ENCODE measurements at regions not wholly inside any gene's neighbourhood (a gene's known extent, or its start where the extent isn't known, plus 50 kb on each side); places are given as distances from the start of the nearest gene placed in this dataset.

- BruUV-seq (replicated peaks): no TSS peak
- intact Hi-C loops (cut with micrococcal nuclease; ENCODE audit: unreplicated experiment): no loop called here
- no peak for TF ChIP-seq CTCF (IDR thresholded peaks at IDR 0.05; ENCODE audit: insufficient read depth in 1 of 2, low read depth in 1 of 2, low read length in 1 of 2, severe bottlenecking in 1 of 2, unreplicated experiment in 1 of 2)
- H3K4me1 ChIP-seq: no peaks in the 10 kb centered on the region
- no peak for DNase-seq
- H3K27ac Mint-ChIP-seq (ENCODE audit: unreplicated experiment): no peak overlapping the region
- no peaks in the 10 kb centered on the region for H3K36me3 ChIP-seq (ENCODE audit: control insufficient read depth, insufficient read depth, low read length)
- ChIA-PET CTCF (no interaction called here), POLR2A (no interaction called here)
- no peaks in the 10 kb centered on the region for H3K27me3 ChIP-seq (replicated peaks; ENCODE audit: control insufficient read depth, insufficient read depth, low read length)
- no peak overlapping the region for H3K4me3 Mint-ChIP-seq (ENCODE audit: unreplicated experiment)
- no peaks in the 10 kb centered on the region for H3K36me3 Mint-ChIP-seq (ENCODE audit: insufficient read depth, unreplicated experiment)
- H3K4me3 ChIP-seq (ENCODE audit: low read depth, low read length): no peak overlapping the region
- peaks cover 6% of the 10 kb centered on the region for H3K9me3 Mint-ChIP-seq (ENCODE audit: unreplicated experiment)
- H3K27me3 Mint-ChIP-seq (ENCODE audit: insufficient read depth, unreplicated experiment): no peaks in the 10 kb centered on the region
- no peaks in the 10 kb centered on the region for H3K9me3 ChIP-seq
- H3K4me1 Mint-ChIP-seq (ENCODE audit: low read depth, unreplicated experiment): no peaks in the 10 kb centered on the region
Observed at GRCh38 chr4:117678861-117679260, 355.4 kb upstream of the NDST3 start.

GRCh38 chr4:117691572-117692351 is 342.5 kb upstream of the NDST3 start:
- Mint-ChIP-seq H3K27ac (ENCODE audit: unreplicated experiment) (no peak overlapping the region), H3K36me3 (ENCODE audit: insufficient read depth, unreplicated experiment) (no peaks in the 10 kb centered on the region), H3K4me3 (ENCODE audit: unreplicated experiment) (no peak overlapping the region), H3K9me3 (ENCODE audit: unreplicated experiment) (no peaks in the 10 kb centered on the region), H3K4me1 (ENCODE audit: low read depth, unreplicated experiment) (no peaks in the 10 kb centered on the region), H3K27me3 (ENCODE audit: insufficient read depth, unreplicated experiment) (peaks cover 3% of the 10 kb centered on the region)
- intact Hi-C loops (cut with micrococcal nuclease; ENCODE audit: unreplicated experiment): loop anchor here (1.0 kb wide), 1 partner anchor 557 kb away; no protein-coding TSS in a partner anchor
- no peak for DNase-seq
- TF ChIP-seq CTCF (IDR thresholded peaks at IDR 0.05; ENCODE audit: insufficient read depth in 1 of 2, low read depth in 1 of 2, low read length in 1 of 2, severe bottlenecking in 1 of 2, unreplicated experiment in 1 of 2): no peak
- H3K4me3 ChIP-seq (ENCODE audit: low read depth, low read length): no peak overlapping the region
- ChIA-PET POLR2A (no interaction called here), CTCF (no interaction called here)
- H3K4me1 ChIP-seq: no peaks in the 10 kb centered on the region
- H3K27me3 ChIP-seq (replicated peaks; ENCODE audit: control insufficient read depth, insufficient read depth, low read length): no peaks in the 10 kb centered on the region
- no peaks in the 10 kb centered on the region for H3K36me3 ChIP-seq (ENCODE audit: control insufficient read depth, insufficient read depth, low read length)
- no TSS peak for BruUV-seq (replicated peaks)
- no peaks in the 10 kb centered on the region for H3K9me3 ChIP-seq

GRCh38 chr4:117692538-117692937 is 341.7 kb upstream of the NDST3 start:
- no peak overlapping the region for H3K27ac Mint-ChIP-seq (ENCODE audit: unreplicated experiment)
- no peaks in the 10 kb centered on the region for H3K36me3 ChIP-seq (ENCODE audit: control insufficient read depth, insufficient read depth, low read length)
- no peak overlapping the region for H3K4me3 Mint-ChIP-seq (ENCODE audit: unreplicated experiment)
- no TSS peak for BruUV-seq (replicated peaks)
- H3K4me1 ChIP-seq: no peaks in the 10 kb centered on the region
- no peaks in the 10 kb centered on the region for H3K4me1 Mint-ChIP-seq (ENCODE audit: low read depth, unreplicated experiment)
- no peak for TF ChIP-seq CTCF (IDR thresholded peaks at IDR 0.05; ENCODE audit: insufficient read depth in 1 of 2, low read depth in 1 of 2, low read length in 1 of 2, severe bottlenecking in 1 of 2, unreplicated experiment in 1 of 2)
- ChIA-PET POLR2A (no interaction called here), CTCF (interaction anchor here (0.6 kb wide), 1 partner anchor 244 kb away, joined by 4 read pairs; no protein-coding TSS in a partner anchor)
- intact Hi-C loops (cut with micrococcal nuclease; ENCODE audit: unreplicated experiment): loop anchor here (1.0 kb wide), 1 partner anchor 558 kb away; no protein-coding TSS in a partner anchor
- no peak overlapping the region for H3K4me3 ChIP-seq (ENCODE audit: low read depth, low read length)
- H3K27me3 Mint-ChIP-seq (ENCODE audit: insufficient read depth, unreplicated experiment): peaks cover 3% of the 10 kb centered on the region
- peak in 1 of 2 experiments; percentile 5 for DNase-seq
- H3K9me3 ChIP-seq: no peaks in the 10 kb centered on the region
- H3K27me3 ChIP-seq (replicated peaks; ENCODE audit: control insufficient read depth, insufficient read depth, low read length): no peaks in the 10 kb centered on the region
- H3K36me3 Mint-ChIP-seq (ENCODE audit: insufficient read depth, unreplicated experiment): no peaks in the 10 kb centered on the region
- H3K9me3 Mint-ChIP-seq (ENCODE audit: unreplicated experiment): no peaks in the 10 kb centered on the region
